ENCODE measurements at regions not wholly inside any gene's neighbourhood (a gene's known extent, or its start where the extent isn't known, plus 50 kb on each side); places are given as distances from the start of the nearest gene placed in this dataset.
A peak's percentile ranks its signal among the peaks of the same experiment; 100 is the strongest.

DNA sequence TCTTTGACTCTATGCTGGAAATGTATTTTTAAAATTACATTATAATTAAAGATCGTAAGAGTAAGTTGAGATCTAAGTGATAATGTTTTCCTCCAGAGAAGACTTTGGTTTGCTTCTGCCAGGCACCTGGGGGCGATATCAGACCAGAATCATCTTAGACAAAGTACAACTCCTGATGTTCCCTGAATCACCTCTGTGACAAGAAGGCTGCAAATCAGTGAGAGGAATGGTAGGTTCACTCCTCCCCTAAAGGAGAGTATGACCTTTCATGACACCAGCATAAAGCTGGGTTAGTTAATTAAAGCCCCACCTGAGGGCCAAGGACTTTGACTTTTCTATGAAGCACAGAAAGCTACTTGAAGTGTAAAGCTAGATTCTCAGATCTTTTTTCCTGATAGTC, 114.4 kb upstream of the DTNA start:
- DNase-seq: peak; percentile 12

DNA sequence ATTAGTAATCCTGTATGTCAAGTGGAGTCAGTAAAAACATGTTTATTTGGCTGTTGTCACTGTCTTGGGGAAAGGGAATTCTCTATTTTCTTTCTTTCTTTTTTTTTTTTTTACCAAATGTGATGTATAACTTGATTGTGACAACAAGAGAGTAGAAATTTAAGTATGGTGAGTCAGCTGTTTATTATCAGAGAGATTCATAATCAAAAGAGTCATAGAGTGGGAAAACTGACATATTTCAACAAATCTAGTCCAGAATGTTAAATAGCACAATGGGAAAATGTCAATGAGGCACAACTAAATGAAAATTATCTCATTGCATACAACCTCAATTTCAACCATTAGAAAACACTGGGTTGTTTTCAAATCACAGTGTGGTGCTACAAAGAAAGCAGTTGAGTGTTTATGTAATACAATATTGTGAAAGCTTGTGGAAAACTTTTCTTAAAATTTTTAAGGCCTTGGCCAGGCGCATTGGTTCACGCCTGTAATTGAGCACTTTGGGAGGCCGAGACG, 111.9 kb upstream of the DTNA start:
- DNase-seq: no peak

DNA sequence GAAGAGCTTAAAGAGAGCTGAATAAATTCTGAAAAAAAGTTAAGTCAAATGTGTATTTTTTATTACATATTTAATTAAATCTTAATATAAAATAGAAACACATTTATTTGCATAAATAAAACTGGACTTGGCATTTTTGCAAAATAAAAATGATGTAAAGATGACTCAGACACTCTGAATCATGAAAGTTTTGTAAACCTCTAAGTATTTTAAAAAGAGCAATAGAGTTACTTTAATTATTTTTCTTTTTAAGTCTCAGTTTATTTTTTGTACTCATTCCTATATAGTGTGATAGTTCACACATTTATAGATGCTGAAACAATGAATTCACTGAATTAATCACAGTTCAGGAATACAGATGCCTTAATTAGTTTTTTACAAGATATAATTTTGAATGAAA, 109.9 kb upstream of the DTNA start:
- no peak for DNase-seq

DNA sequence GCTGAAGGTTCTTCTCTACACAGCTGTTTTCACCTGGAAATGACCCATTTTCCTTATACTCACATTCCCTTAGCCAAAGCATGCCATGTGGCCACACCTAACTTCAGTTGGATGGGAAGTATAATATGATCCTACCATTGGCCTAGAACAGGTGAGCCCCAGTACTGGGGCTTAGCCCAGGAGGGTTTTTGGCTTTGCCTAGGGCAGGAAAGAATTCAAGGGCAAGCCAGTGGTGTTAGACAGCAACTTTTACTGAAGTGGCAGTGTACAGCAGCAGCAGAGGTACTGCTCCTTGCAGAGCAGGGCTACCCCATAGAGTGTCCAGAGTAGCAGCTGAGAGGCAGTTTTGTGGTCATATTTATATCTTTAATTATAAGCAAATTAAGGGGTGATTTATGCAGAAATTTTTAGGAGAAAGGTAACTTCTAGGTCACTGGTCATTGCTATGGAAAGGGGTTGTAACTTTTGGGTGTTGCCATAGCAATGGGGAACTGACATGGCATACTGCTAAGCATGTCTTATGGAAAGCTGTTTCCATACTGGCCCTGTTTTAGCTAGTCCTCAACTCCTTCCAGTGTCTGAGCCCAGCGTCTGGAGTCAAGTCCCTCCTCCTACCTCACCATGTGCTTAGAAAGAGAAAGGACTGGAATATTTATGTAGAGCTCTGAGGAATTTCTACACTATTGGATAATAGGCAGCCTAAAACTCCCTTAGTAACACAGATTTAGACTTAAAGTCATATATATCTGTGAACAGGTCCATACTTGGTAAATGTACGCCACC, 109.0 kb upstream of the DTNA start:
- no peak for DNase-seq

DNA sequence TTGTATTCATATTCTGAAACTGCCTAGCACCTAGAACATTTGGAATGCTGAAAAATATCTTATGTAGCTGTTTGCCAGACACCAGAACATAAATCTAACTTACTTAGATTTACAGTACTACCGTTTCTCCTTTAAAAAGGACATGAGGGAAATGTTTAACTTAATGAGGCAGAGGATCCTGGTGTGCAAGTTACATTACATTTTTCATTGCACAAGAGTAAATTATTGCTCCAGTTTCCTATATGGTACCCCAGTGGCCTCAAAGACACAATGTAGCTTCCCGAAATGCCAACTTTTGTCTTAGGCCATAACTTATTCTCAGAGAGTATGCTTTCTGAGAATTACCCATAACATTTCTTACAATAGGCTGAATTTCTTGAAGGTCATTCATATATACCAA, 105.5 kb upstream of the DTNA start:
- no peak for DNase-seq

DNA sequence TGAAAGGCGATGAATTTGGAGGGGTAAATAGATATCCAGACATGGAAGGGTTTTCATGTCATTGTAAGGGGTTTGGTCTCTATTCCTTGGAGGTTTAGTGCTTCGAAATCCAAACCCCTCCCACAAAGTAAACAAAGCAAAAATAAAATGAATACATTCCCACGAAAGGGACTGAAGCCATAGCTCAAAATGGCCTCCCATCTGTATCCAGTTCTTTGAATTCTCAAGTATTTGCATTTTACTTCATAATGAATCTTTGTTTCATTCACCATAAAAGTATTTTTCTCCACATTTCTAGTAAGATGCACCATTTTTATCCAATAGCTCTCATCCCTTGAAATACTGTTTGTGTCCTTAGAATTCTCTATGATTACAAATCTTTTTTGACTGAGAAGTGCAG, 103.2 kb upstream of the DTNA start:
- no peak for DNase-seq

DNA sequence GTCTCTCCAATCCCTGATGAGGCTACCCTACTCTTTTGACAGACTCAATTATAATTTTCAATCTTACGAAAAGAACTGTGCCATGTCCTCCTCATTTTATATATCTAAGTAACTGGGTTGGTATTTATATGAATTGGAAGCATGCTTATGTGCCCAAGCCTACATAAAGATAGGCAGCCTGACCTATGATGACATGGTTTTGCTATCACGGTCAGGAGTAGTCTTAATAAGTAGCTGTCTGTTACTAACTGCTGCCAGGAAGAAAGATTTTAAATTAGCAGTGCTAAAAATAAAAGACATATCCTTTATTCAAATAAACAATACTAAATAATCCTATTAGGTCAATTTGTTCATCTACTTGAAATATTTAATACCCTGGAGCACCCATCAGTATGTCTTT, 102.0 kb upstream of the DTNA start:
- DNase-seq: no peak

DNA sequence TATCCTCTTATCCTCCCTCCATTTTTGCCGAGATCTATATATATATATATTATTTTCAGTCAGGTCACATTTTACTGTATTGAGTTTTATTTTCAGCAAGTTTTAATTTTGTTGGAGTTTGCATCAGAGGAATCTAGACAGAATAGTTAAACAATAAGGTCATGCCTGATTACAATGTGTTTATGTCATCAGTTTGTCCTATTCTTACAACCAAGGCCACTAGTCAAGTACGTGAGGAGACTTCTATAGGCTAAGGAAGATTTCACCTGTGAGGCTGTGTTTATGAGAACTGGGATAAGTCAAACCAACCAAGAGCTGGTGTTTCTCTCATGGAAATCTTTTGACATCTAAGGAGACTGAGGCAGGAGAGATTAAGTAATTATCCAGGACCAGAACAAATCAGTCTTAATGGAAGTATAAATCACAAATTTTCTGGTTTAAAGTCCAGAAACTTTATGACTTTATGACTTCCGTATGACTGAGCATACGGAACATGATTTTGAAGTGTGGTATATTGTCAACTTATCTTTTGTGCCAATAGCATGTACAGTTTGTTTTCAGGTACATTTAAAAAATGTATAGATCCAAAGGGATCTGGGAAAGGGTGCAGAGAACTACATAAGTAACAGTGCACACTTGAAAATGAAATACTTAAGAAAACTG, 100.0 kb upstream of the DTNA start:
- DNase-seq: no peak

DNA sequence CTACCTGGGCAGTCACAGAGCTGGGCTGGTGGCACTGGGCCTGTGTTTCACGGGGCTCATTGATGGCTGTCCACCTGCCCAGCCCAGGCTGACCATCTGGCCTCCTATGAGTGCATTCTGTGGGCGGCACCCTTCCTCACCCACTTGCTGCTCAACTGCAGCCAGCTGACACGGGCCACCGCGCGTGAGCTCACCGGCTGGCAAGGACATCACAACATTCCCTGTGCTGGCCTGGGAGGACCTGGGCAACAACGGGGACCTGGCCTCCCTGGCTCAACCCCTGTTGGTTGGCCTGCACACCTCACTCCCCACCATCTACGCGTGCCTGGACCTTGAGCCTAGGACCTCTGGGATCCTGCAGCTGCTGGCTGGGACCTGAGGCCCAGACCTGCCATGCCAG, 98.2 kb upstream of the DTNA start:
- DNase-seq: no peak

DNA sequence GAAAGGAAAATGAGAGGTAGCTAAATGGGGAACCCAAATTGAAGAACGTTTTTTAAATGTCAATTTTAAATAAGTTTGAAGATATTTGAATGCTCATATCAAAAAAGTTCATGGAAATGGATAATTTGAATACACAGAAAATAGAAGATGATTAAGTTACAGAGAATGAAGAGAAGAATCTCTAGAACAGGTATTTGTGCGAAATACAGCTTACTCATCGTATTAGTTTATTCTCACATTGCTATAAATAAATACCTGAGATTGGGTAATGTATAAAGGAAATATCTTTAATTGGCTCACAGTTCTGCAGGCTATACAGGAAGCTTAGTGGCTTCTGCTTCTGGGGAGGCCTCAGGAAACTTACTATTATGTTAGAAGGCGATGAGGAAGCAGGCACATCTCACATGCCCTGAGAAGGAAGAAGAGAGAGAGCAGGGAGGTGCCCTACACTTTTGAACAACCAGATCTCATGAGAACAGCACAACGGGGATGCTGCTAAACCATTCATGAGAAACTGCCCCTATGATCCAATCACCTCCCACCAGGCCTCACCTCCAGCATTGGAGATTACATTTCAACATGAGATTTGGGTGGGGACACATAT, 89.7 kb upstream of the DTNA start:
- DNase-seq: no peak

DNA sequence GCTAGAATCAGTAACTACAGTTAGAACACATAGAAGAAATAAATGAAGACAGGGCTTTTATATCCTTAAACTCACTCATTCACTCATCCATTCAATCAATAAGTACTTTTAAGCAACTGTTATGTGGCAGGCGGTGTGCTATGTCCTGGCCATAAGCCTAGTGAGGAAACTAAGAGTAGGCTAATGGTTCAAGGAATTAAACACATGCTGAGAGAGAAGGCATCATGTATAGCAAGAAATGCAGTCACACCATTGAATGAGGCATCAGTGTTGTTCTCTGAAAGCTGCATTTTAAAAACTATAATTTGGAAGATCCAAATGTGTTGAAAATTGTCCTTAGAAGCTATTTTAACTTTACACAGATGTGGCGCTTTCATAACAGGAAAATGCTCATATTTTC, 86.5 kb upstream of the DTNA start:
- no peak for DNase-seq

DNA sequence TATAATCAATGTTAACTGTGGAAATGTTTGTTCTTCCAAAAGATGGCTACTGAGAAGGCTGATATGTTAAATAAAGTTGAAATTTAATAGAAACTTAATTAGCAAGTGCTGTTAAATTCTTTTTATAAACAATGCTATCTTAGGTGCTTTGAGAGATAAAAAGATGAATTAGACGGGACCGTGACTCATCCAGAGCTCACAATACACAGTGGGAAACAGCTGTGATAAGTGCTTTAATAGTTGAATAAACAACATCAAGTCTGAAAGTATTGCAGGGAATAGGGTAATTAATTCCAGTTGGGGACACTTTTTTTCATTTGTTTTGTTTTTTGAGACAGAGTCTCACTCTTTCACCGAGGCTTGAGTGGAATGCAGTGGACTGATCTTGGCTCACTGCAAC, 85.5 kb upstream of the DTNA start:
- DNase-seq: no peak

DNA sequence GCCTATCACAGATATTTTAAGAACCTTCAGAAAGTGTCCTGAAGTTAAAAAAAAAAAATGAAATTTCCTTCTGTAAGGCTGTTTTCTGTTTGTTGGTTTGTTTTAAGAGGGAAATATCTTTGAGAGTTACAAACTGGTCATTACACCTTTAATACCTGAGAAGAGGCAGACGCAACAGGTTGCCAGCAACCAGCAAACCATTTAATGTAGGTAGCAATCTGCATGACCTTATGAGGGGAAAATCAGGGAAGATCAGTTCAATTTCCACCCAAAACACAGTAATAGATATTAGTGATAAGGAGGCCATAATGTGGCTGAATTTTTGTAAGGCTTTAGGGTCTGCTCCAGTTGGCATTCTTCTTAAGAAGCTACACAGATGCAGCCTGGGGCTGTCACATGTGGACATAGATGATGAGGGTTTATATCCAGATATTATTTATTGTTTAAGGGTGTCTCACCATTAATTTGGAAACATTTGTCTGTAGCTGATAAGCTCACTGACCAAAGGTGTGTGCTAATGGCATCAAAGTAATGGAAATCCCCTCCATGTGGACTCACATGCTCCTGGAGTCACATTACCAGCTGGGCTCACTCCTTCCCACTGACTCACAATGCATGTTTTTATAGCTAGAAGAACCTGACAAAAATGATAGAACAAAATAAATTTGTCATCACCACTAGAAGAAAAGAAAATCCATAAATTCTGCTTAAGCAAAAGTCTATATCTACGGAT, 83.5 kb upstream of the DTNA start:
- no peak for DNase-seq

DNA sequence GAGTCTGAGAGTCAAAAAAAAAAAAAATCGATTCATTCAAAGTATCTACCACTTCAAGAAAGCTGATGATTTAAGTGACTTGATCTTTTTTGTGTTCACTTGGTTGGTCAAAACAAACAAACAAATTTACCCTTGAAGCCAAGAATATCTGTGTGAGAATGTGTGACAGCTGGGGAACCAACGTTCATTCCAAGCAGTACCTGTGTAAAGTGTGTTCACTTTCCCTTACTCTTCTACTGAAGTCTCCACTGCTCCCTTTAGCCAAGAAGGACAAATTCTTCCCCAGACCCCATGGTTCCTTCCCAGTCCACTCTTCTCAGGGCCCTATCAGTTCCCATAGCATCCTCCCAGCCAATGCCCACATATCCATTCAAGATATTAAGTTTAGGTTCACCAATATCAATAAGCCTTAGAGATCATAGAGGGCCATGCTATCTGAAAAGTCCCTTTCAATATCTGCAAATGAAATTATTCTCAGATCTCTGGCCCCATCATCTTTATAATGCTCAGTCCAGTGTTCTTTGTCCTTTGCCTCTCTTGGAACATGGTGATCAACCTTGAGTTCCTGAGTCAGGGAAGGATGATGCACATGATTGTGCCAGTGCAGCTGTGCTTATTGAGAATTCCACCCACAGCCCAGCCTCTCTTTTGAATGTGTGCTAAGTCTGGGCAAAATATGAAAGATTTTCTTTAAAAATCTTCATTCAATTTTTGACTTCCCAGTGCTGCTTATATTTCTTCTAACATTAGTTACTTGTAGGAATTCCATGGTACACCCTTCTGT, 82.8 kb upstream of the DTNA start:
- DNase-seq: no peak

DNA sequence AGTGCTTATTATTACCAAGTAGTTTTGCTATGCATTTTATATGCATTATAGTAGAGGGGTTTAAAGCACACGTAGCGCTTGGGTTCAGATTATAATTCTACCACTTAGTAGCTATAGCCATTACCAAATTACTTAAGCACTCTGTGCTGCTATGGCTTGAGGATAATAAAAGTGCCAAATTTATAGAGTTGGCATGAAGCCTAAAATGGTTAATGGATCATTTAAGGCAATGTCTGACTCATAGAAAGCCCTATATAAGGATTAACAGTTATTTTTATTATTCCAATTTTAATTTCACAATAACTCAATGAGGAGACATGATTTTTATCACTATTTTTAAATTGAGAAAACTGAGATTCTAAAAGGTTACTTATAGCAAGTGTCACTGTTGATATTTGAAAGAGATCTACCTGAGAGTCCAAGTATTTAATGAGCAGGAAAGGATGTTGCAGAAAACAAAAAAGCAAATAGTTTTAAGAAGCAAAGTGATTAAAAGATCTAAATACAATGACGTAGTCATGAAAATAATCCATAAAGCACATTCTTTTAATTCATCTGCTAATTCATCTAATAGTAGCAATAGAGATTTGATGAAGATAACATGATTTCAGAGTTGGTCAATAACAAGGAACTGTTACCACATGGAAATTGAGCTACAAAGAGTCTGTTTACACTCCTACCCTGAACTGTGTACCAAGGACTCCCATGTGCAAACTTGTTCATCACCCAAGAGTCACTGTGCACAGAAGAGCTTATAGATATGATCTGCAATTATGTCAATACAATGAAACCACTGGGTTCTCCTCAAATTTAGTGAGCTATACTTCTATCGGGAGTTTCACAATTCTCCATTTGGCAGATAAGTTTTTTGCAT, 78.8 kb upstream of the DTNA start:
- no peak for DNase-seq

DNA sequence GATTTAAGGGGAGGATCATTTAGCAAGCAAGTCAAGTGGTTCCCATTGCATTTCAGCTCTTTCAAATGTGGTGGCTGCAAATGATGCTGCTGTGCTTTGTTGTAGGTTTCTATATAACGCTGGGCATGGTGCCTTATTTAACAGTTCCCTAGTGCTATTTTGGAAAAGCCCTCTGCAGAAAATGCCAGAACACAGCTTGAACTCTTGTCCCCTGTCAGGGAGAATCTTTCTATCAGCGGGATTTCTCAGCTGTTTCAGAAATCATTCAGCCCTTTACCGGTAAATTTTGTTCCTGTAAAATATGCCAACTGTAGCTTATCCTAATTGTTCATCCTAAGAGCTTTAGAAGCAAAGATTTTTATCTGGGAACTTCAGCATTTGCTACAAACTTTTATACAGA, 77.8 kb upstream of the DTNA start:
- DNase-seq: no peak

DNA sequence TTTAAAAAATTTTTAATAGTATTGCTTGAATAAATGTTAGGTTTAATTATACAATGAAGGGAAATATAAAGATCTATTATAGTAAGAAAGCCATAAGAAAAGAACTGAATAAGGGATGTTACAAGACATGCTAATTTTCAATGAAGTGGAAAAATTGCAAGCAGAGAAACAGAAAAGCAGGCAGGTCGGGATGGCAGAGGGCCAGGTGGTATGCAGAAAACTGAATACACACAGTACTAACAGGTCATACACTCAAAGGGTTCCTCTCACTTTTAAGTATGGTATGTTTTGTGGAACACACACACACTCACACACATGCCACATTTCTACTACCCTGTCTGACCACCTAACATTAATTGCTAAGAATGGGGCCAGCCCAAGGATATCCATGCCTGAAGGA, 76.7 kb upstream of the DTNA start:
- DNase-seq: no peak

DNA sequence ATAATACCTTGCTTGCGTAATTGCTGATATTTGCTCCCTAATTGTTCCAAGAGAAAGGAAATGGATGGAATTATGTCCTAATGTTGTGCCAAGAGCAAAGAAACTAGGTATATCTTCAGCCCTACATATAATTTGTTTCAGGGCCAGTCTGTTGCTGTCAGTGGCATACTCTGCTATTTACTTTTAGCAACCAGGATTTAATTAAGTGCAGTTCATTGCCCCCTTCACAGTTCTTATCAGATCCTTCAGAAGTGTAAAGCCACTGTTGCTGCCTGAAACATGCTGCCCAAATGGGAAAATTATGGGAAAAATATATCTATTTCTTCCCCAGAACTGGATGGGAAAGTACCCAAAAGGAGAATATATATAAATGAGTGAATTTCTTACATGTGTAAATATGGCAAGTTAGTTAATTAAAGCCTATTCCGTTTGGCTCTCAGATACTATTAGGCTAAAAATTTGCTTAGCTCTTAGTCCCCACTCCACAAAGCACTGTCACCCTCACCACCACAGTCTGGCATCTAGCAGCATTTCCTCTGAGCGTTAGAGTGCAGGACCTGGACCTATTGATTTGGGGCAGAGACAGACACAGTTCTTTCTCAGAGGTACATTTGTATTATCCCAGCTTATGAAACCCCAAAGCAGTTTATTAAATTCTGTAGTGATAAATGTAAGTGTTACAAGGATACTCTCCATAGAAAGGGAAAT, 72.8 kb upstream of the DTNA start:
- DNase-seq: no peak

DNA sequence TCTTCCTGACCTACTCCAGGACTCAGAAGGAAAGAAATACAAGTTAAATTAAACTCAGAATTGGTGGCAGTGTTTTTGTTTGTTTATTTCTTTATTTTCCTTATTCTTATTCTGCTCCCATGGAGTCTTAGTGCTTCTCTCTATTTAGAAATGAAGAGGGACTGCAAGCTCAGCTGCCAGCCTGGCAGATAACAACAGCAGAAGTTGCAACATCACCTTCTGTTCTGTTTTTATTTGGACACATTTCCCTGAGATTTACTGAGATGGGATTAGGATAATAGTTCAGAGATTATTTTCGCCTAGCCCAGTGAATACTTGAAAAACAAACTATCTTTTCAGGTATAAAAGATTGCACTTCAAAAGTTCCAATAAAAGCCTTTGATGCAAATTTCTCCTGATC, 70.4 kb upstream of the DTNA start:
- no peak for DNase-seq

DNA sequence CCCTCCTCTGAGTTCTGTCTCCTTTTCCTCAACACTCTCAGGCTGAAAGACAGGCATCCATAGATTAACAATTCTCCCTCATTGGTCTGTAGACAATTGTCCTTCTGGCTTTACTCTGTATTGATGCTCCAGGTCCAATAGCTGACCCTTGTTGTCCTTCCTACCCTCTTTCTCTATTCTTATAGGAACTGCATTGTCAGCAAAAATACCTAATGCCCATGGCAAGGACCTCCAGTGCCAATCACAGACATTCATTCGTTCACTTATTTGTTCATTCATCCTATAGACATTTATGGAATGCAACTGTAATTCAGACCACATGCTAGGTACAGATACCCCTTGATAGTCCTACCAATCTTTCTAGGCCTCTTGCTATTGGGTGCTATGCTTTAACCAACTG, 69.8 kb upstream of the DTNA start:
- no peak for DNase-seq

DNA sequence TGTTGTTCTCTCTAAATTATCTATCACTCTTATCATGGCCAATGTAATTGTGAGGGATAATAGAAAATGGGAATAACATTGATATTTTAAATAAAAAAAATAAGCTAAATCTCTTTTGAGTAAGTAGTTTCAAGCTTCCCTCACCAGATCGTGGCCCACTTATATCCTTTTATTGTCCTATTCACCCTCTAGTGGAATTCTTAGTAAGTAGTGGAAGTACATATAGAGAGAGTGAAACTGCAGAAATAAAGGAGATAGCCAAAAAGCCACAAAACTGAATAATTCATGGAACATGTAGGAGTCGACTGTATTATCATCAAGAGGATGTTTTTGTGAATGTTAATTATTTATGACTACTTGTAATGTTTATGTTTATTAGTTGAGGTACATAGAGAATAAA, 66.1 kb upstream of the DTNA start:
- DNase-seq: no peak
